AG09309 (cell line): ENCODE measurements at regions not wholly inside any gene's neighbourhood (a gene's known extent, or its start where the extent isn't known, plus 50 kb on each side); places are given as distances from the start of the nearest gene placed in this dataset.
"Not testable (repeated sequence)": the region's sequence is repeated elsewhere in the genome, so short reads cannot be mapped to it uniquely, and the experiment has no call there.

Experiments
- DNase-seq: peaks from one replicate; pipeline ENCODE4 v3.0.0-alpha.2; 2010; ENCODE audit warnings: low read depth
- H3K4me3 ChIP-seq: 2 replicates; pipeline ENCODE4 v1.5.1; 2011; ENCODE audit warnings: mild to moderate bottlenecking, low read depth, low read length, moderate library complexity; ENCODE audit not compliant: control insufficient read depth
- TF ChIP-seq, protein P1 (sequence below): IDR thresholded peaks from 2 replicates; pipeline ENCODE4 v1.5.1; 2011; ENCODE audit warnings: mild to moderate bottlenecking, low read depth, low read length, inconsistent platforms; ENCODE audit not compliant: insufficient read depth, control insufficient read depth; ENCODE audit errors: missing control alignments

GRCh38 chr6:20263059-20263458 is 50.8 kb upstream of the MBOAT1 start:
- no peak for DNase-seq
- TF ChIP-seq, protein P1, sequence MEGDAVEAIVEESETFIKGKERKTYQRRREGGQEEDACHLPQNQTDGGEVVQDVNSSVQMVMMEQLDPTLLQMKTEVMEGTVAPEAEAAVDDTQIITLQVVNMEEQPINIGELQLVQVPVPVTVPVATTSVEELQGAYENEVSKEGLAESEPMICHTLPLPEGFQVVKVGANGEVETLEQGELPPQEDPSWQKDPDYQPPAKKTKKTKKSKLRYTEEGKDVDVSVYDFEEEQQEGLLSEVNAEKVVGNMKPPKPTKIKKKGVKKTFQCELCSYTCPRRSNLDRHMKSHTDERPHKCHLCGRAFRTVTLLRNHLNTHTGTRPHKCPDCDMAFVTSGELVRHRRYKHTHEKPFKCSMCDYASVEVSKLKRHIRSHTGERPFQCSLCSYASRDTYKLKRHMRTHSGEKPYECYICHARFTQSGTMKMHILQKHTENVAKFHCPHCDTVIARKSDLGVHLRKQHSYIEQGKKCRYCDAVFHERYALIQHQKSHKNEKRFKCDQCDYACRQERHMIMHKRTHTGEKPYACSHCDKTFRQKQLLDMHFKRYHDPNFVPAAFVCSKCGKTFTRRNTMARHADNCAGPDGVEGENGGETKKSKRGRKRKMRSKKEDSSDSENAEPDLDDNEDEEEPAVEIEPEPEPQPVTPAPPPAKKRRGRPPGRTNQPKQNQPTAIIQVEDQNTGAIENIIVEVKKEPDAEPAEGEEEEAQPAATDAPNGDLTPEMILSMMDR = no peak
- no peak overlapping the region for H3K4me3 ChIP-seq

DNA sequence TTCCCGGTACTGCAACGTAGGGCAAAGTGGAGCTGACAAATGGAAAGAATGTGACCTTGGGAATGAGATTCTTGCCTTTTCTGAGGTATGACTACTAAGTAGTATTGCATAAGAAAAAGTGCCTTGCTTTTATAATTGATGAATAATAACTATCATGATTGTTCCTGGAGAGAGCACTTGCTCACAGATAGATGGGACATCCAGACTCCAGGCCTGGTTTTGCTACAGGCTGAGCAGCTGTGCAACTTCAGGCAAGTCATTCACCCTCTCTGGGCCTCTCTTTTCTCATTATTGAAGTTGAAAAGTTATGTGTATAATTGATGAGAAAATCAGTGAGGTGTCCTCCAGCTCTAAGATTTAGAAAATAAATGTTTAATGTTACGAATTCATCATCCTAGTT is 53.6 kb upstream of the MBOAT1 start:
- H3K4me3 ChIP-seq = no peak overlapping the region

GRCh38 chr6:20266851-20267608 is 54.8 kb upstream of the MBOAT1 start:
- TF ChIP-seq, protein P1 = no peak
- DNase-seq = no peak
- no peak overlapping the region for H3K4me3 ChIP-seq

More for the DNA sequence above, 53.6 kb upstream of the MBOAT1 start:
- TF ChIP-seq, protein P1 = no peak
- DNase-seq = no peak

DNA sequence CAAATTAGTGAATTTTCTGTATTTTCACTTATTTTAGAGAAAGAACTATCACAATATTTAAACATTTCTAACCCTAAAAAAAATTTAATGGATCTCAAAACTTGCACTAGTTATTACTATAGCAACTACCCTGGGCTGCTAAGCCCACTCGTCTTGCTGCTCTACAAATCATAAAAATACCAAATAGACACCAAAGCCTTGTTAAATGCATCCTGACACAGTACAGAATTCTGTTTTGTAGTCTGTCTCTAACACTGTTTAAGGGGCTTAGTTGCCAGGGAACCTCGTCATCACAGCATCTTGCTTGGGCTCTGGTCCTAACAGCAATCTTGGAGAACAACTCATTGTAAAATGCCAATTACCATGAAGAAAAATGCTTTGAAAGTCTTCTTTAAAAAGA is 56.9 kb upstream of the MBOAT1 start:
- DNase-seq = no peak
- TF ChIP-seq, protein P1 = no peak
- H3K4me3 ChIP-seq = no peak overlapping the region

DNA sequence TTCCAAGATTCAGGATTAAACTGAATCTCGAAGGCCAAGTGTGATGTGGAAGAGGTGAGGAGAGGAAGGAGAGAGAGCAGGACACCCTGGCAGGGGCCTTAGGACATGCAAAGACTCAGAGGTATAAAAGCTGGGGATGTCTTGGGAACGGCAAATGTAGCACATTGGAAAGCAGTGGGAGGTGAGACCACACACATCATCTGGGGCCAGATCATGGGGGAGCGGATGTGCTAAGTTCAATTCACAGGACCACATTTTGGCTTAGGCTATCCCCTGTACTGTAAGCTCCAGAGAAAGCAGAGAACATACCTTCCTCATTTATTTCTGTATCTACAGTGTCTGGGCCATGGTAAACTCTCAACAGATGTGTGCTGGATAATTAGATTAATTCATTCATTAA is 59.5 kb upstream of the MBOAT1 start:
- TF ChIP-seq, protein P1 = no peak
- no peak for DNase-seq
- H3K4me3 ChIP-seq = no peak overlapping the region

DNA sequence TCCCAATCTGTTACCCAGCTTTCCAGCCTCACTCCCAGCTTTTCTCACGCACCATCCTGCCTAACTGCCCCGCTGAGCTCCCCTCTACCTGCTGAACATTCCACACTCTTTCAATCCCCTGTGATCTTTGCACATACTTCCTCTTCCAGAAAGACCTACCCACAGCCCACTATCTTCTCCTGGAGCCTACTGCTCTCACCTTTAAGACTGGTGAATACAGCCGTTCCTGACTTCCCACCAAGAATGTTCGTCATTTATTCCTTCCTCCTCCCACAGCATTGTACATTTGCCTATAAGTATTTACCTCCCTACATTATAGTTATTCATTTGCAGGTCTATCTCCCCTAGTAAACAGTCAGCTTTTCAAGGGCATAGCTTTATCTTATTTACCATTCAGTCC is 61.9 kb upstream of the MBOAT1 start:
- TF ChIP-seq, protein P1 = no peak
- no peak overlapping the region for H3K4me3 ChIP-seq
- no peak for DNase-seq

GRCh38 chr6:20275837-20276236 is 63.6 kb upstream of the MBOAT1 start:
- H3K4me3 ChIP-seq, DNase-seq: not testable (repeated sequence)

DNA sequence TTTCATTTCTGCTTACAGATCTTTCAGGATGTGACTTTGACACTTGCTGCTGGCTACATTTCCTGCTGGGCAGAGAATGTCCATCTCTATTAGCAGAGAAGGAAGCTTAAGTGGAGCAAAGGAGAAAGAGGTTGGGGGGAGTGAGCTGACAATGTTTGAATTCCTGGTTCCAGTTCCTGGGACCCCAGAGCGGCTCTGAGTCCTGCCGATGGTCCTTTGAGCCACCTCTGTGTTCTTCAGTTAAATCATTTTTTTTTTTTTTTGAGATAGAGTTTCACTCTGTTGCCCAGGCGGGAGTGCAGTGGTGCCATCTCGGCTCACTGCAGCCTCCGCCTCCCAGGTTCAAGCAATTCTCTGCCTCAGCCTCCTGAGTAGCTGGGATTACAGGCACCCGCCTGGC is 65.5 kb upstream of the MBOAT1 start:
- H3K4me3 ChIP-seq, DNase-seq: not testable (repeated sequence)
